ENCODE measurements at regions not wholly inside any gene's neighbourhood (a gene's known extent, or its start where the extent isn't known, plus 50 kb on each side); places are given as distances from the start of the nearest gene placed in this dataset.

DNA sequence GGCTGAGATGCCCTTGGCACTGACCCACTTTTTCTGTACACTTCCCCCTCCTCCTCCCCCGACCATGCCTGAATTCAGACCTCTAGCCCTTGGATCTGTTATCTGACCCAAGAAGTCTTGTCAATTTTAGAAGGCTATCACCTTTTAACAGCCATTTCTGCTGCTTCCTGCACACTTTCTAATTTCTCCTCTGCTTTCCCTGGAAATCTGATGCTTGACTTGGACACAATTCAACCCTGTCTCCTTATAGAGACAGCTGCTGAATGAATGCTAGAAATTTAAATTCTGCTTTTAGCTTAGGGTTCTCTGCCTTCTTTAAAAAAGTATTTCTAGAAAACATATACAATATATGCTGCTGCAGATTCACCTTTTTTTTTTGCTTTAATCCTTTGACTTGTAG lies 417.9 kb upstream of the KLF6 start:
- POLR2A ChIA-PET = interaction anchor here (0.7 kb wide), 1 partner anchor 404 kb away, joined by 4 read pairs; no protein-coding TSS in a partner anchor
- H3K9me3 Mint-ChIP-seq = no peaks in the 10 kb centered on the region
- no peaks in the 10 kb centered on the region for H3K36me3 ChIP-seq (ENCODE audit: insufficient read depth, low read length)

GRCh38 chr10:4201866-4202825 lies 417.1 kb upstream of the KLF6 start:
- peaks cover 0 to 3% (median 0%) of the 10 kb centered on the region in 3 donors for H3K36me3 Mint-ChIP-seq
- H3K4me1 Mint-ChIP-seq = peaks cover 0 to 2% (median 2%) of the 10 kb centered on the region in 3 donors
- peaks cover 6 to 7% of the 10 kb centered on the region in 2 donors for H3K27me3 Mint-ChIP-seq
- no peak for DNase-seq
- H3K27ac ChIP-seq (ENCODE audit: low read depth, low read length) = no peak overlapping the region
- H3K4me3 Mint-ChIP-seq = no peak overlapping the region
- H3K9me3 Mint-ChIP-seq = no peaks in the 10 kb centered on the region
- no peaks in the 10 kb centered on the region for H3K9me3 ChIP-seq (ENCODE audit: low read length)
- H3K27ac Mint-ChIP-seq = no peak overlapping the region
- CTCF ChIA-PET = no interaction called here
- H3K4me1 ChIP-seq (ENCODE audit: insufficient read depth, low read length) = no peaks in the 10 kb centered on the region
- H3K4me3 ChIP-seq (ENCODE audit: low read length) = no peak overlapping the region
- POLR2A ChIA-PET = interaction anchor here (0.7 kb wide), 1 partner anchor 403 kb away, joined by 4 read pairs; no protein-coding TSS in a partner anchor
- H3K27me3 ChIP-seq (ENCODE audit: insufficient read depth, low read length, poor library complexity, severe bottlenecking) = no peaks in the 10 kb centered on the region
- H3K36me3 ChIP-seq (ENCODE audit: insufficient read depth, low read length) = no peaks in the 10 kb centered on the region

More for the DNA sequence above, 417.9 kb upstream of the KLF6 start:
- H3K4me1 ChIP-seq (ENCODE audit: insufficient read depth, low read length) = no peaks in the 10 kb centered on the region
- peaks cover 6 to 7% of the 10 kb centered on the region in 2 donors for H3K27me3 Mint-ChIP-seq
- no peak for DNase-seq
- H3K36me3 Mint-ChIP-seq = peaks cover 0 to 6% (median 0%) of the 10 kb centered on the region in 3 donors
- H3K4me3 ChIP-seq (ENCODE audit: low read length) = no peak overlapping the region
- H3K27ac Mint-ChIP-seq = no peak overlapping the region
- H3K4me3 Mint-ChIP-seq = no peak overlapping the region
- no peak overlapping the region for H3K27ac ChIP-seq (ENCODE audit: low read depth, low read length)
- H3K27me3 ChIP-seq (ENCODE audit: insufficient read depth, low read length, poor library complexity, severe bottlenecking) = no peaks in the 10 kb centered on the region
- CTCF ChIA-PET = no interaction called here
- H3K4me1 Mint-ChIP-seq = no peaks in the 10 kb centered on the region
- H3K9me3 ChIP-seq (ENCODE audit: low read length) = no peaks in the 10 kb centered on the region

DNA sequence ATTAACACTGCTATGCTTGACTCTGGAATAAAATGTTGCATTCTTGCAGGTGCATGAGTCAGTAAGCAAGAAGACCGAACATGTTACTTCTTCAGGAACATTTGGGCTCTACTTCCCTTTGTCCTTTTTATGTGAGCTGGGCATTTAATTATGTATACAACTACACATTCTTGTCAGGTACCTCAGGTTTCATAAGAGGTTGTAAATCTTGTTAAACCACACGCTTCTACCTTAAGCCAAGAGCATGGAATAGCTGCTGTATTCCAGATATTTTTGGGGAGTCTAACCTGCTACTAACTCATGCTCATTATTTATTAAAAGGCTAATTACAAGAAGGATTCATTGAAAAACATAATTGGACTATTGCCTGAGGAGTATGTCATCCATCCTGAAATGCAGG lies 414.2 kb upstream of the KLF6 start:
- POLR2A ChIA-PET = no interaction called here
- H3K4me3 Mint-ChIP-seq = no peak overlapping the region
- H3K4me1 Mint-ChIP-seq = peaks cover 5 to 11% (median 9%) of the 10 kb centered on the region in 3 donors
- H3K4me1 ChIP-seq (ENCODE audit: insufficient read depth, low read length) = no peaks in the 10 kb centered on the region
- H3K4me3 ChIP-seq (ENCODE audit: low read length) = no peak overlapping the region
- no peaks in the 10 kb centered on the region for H3K9me3 ChIP-seq (ENCODE audit: low read length)
- no peak overlapping the region for H3K27ac ChIP-seq (ENCODE audit: low read depth, low read length)
- DNase-seq = no peak
- H3K27ac Mint-ChIP-seq = no peak overlapping the region
- H3K27me3 ChIP-seq (ENCODE audit: insufficient read depth, low read length, poor library complexity, severe bottlenecking) = no peaks in the 10 kb centered on the region
- no peaks in the 10 kb centered on the region for H3K9me3 Mint-ChIP-seq
- no peaks in the 10 kb centered on the region for H3K36me3 ChIP-seq (ENCODE audit: insufficient read depth, low read length)
- CTCF ChIA-PET = no interaction called here
- peaks cover 0 to 3% (median 0%) of the 10 kb centered on the region in 3 donors for H3K36me3 Mint-ChIP-seq
- H3K27me3 Mint-ChIP-seq = peaks cover 0 to 6% of the 10 kb centered on the region in 2 donors

DNA sequence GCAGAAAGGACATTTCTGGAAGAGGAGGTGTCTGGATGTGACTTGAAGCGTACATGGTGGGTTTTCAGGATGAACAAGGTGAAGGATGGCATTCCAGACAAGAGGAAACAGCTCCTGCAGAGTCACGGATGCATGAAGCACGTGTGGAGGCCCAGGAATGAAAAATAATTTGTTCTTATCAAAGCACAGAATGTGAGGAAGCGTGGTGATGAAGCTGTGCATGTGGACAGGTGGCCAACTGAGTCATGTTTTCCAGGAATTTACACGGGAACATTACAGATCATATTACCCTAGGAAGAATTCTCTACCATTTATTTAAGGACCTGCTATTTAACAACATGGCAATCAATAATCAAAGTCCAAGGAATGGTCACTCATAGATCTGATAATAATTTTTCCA lies 413.2 kb upstream of the KLF6 start:
- no peak overlapping the region for H3K27ac ChIP-seq (ENCODE audit: low read depth, low read length)
- H3K27ac Mint-ChIP-seq = no peak overlapping the region

DNA sequence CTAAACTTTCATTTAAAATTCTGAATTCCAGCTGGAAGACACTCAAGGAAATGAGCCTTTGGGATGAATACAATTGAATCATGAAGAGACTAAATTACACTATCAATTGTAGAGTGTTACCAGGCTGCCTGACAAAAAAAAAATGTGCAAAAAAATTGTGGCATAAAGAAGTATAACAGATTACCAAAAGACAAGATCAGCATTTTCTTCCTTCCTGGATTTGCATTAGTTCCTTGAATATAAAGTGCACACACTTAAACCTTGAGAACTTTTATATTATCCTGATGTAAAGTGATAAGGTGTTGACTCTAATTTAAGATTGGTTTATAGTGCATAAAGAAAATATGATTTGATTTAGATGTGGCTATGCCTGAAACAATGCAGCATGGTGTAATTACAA lies 412.7 kb upstream of the KLF6 start:
- peaks cover 0 to 3% (median 0%) of the 10 kb centered on the region in 3 donors for H3K36me3 Mint-ChIP-seq
- H3K27me3 Mint-ChIP-seq = peaks cover 0 to 4% of the 10 kb centered on the region in 2 donors
- Histone ChIP-seq H3K27me3 (ENCODE audit: insufficient read depth, low read length, poor library complexity, severe bottlenecking) (no peaks in the 10 kb centered on the region), H3K4me3 (ENCODE audit: low read length) (no peak overlapping the region), H3K9me3 (ENCODE audit: low read length) (no peaks in the 10 kb centered on the region), H3K27ac (ENCODE audit: low read depth, low read length) (no peak overlapping the region), H3K4me1 (ENCODE audit: insufficient read depth, low read length) (no peaks in the 10 kb centered on the region), H3K36me3 (ENCODE audit: insufficient read depth, low read length) (no peaks in the 10 kb centered on the region)
- ChIA-PET POLR2A (no interaction called here), CTCF (no interaction called here)
- DNase-seq = no peak
- H3K4me1 Mint-ChIP-seq = peaks cover 5 to 11% (median 9%) of the 10 kb centered on the region in 3 donors
- H3K27ac Mint-ChIP-seq = no peak overlapping the region
- no peaks in the 10 kb centered on the region for H3K9me3 Mint-ChIP-seq
- H3K4me3 Mint-ChIP-seq = no peak overlapping the region

More for the DNA sequence above, 413.2 kb upstream of the KLF6 start:
- Histone ChIP-seq H3K9me3 (ENCODE audit: low read length) (no peaks in the 10 kb centered on the region), H3K4me1 (ENCODE audit: insufficient read depth, low read length) (no peaks in the 10 kb centered on the region), H3K4me3 (ENCODE audit: low read length) (no peak overlapping the region), H3K27me3 (ENCODE audit: insufficient read depth, low read length, poor library complexity, severe bottlenecking) (no peaks in the 10 kb centered on the region), H3K36me3 (ENCODE audit: insufficient read depth, low read length) (no peaks in the 10 kb centered on the region)
- Mint-ChIP-seq H3K27me3 (peaks cover 0 to 7% of the 10 kb centered on the region in 2 donors), H3K4me3 (no peak overlapping the region), H3K9me3 (no peaks in the 10 kb centered on the region), H3K36me3 (peaks cover 0 to 3% (median 0%) of the 10 kb centered on the region in 3 donors), H3K4me1 (peaks cover 5 to 11% (median 9%) of the 10 kb centered on the region in 3 donors)
- CTCF ChIA-PET = no interaction called here
- POLR2A ChIA-PET = no interaction called here
- no peak for DNase-seq

GRCh38 chr10:4196771-4197390 lies 411.9 kb upstream of the KLF6 start:
- Mint-ChIP-seq H3K4me1 (peaks cover 5 to 11% (median 9%) of the 10 kb centered on the region in 3 donors), H3K9me3 (no peaks in the 10 kb centered on the region), H3K36me3 (peaks cover 0 to 3% (median 0%) of the 10 kb centered on the region in 3 donors), H3K27ac (peak overlapping the region in 3 of 8 donors; percentile 3 to 55 (median 38)), H3K4me3 (no peak overlapping the region), H3K27me3 (peaks cover 0 to 4% of the 10 kb centered on the region in 2 donors)
- CTCF ChIA-PET = no interaction called here
- no peaks in the 10 kb centered on the region for H3K27me3 ChIP-seq (ENCODE audit: insufficient read depth, low read length, poor library complexity, severe bottlenecking)
- no peak for DNase-seq
- no peaks in the 10 kb centered on the region for H3K4me1 ChIP-seq (ENCODE audit: insufficient read depth, low read length)
- H3K4me3 ChIP-seq (ENCODE audit: low read length) = no peak overlapping the region
- no peaks in the 10 kb centered on the region for H3K36me3 ChIP-seq (ENCODE audit: insufficient read depth, low read length)
- POLR2A ChIA-PET = no interaction called here
- H3K9me3 ChIP-seq (ENCODE audit: low read length) = no peaks in the 10 kb centered on the region
- no peak overlapping the region for H3K27ac ChIP-seq (ENCODE audit: low read depth, low read length)

DNA sequence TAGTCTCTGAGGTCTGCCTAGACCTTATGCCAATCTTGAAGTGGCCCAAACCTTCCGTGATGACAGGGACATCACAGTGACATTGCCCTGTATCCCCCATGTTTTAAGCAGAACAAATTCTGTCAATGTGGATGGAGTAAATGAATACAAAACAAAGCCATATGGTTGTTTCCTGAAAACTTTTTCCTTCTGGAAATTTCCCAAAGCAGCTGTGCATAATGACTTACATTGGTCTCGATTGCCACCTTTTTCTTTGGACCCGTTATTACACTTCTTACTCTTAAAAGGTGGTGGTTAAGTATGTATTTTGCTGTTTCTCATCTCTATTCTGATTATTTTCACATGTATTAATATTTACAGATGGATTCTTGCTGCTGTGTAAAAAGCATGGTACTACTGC lies 411.2 kb upstream of the KLF6 start:
- POLR2A ChIA-PET = no interaction called here
- H3K9me3 Mint-ChIP-seq = no peaks in the 10 kb centered on the region
- H3K4me3 Mint-ChIP-seq = no peak overlapping the region
- Histone ChIP-seq H3K36me3 (ENCODE audit: insufficient read depth, low read length) (no peaks in the 10 kb centered on the region), H3K4me1 (ENCODE audit: insufficient read depth, low read length) (no peaks in the 10 kb centered on the region), H3K27me3 (ENCODE audit: insufficient read depth, low read length, poor library complexity, severe bottlenecking) (no peaks in the 10 kb centered on the region), H3K9me3 (ENCODE audit: low read length) (no peaks in the 10 kb centered on the region), H3K4me3 (ENCODE audit: low read length) (no peak overlapping the region), H3K27ac (ENCODE audit: low read depth, low read length) (no peak overlapping the region)
- peaks cover 5 to 11% (median 9%) of the 10 kb centered on the region in 3 donors for H3K4me1 Mint-ChIP-seq
- no peak for DNase-seq
- CTCF ChIA-PET = no interaction called here
- H3K27me3 Mint-ChIP-seq = peaks cover 0 to 3% of the 10 kb centered on the region in 2 donors
- no peaks in the 10 kb centered on the region for H3K36me3 Mint-ChIP-seq
- H3K27ac Mint-ChIP-seq = no peak overlapping the region

DNA sequence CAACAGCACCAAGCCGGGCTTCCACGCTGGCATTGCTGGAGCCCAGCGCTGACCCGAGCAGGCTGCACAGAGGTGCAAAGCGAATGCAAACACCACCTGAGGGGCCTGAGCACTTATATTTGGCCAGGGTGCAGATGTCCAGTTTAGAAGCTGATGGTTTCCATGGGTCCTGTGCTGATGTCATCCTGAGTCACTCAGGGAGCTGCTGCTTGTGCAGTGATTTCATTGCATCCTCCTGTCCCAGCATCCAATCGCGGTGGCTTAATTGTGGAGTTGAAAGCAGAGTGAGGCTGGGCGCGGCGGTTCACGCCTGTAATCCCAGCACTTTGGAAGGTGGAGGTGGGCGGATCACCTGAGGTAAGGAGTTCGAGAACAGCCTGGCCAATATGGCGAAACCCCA lies 410.2 kb upstream of the KLF6 start:
- Histone ChIP-seq H3K9me3 (ENCODE audit: low read length) (no peaks in the 10 kb centered on the region), H3K36me3 (ENCODE audit: insufficient read depth, low read length) (no peaks in the 10 kb centered on the region), H3K27ac (ENCODE audit: low read depth, low read length) (no peak overlapping the region), H3K27me3 (ENCODE audit: insufficient read depth, low read length, poor library complexity, severe bottlenecking) (no peaks in the 10 kb centered on the region), H3K4me1 (ENCODE audit: insufficient read depth, low read length) (no peaks in the 10 kb centered on the region), H3K4me3 (ENCODE audit: low read length) (no peak overlapping the region)
- Mint-ChIP-seq H3K4me3 (no peak overlapping the region), H3K36me3 (no peaks in the 10 kb centered on the region), H3K27ac (no peak overlapping the region), H3K4me1 (peaks cover 5 to 11% (median 9%) of the 10 kb centered on the region in 3 donors), H3K9me3 (no peaks in the 10 kb centered on the region), H3K27me3 (peaks cover 0 to 1% of the 10 kb centered on the region in 2 donors)
- ChIA-PET CTCF (no interaction called here), POLR2A (no interaction called here)
- DNase-seq = no peak

Measured in CD8-positive, alpha-beta memory T cell (primary cell).